A549 (cell line): ENCODE measurements at regions not wholly inside any gene's neighbourhood (a gene's known extent, or its start where the extent isn't known, plus 50 kb on each side); places are given as distances from the start of the nearest gene placed in this dataset.

Experiments
- POLR2A ChIP-seq: IDR thresholded peaks from 2 replicates; pipeline ENCODE4 v1.6.1; 2012; ENCODE audit warnings: mild to moderate bottlenecking, low read length
- POLR2AphosphoS2 ChIP-seq: conservative IDR thresholded peaks from 2 replicates; pipeline ENCODE4 v1.6.1; 2012; ENCODE audit warnings: low read length, improper control_type of control experiment, inconsistent platforms

- TF ChIP-seq POLR2AphosphoS2 (no peak), POLR2A (no peak)
Observed at GRCh38 chr10:6667150-6667549, 87.1 kb upstream of the PRKCQ start.
